Loucy (cell line): ENCODE measurements at regions not wholly inside any gene's neighbourhood (a gene's known extent, or its start where the extent isn't known, plus 50 kb on each side); places are given as distances from the start of the nearest gene placed in this dataset.

Experiments
- H2AFZ ChIP-seq: fragments of 200-600 bp; sonication (generic); 2 replicates; pipeline ENCODE4 v1.6.0; 2016; ENCODE audit warnings: antibody characterized with exemption, mild to moderate bottlenecking, low read length, moderate library complexity
- H3F3A ChIP-seq: fragments of 200-600 bp; 2 replicates; pipeline ENCODE4 v1.6.0; 2016; ENCODE audit warnings: antibody characterized with exemption, low read depth, mild to moderate bottlenecking
- H3K27me3 ChIP-seq: fragments of 200-600 bp; sonication (generic); 2 replicates; pipeline ENCODE4 v1.6.1; 2014; ENCODE audit warnings: low read length, mild to moderate bottlenecking; ENCODE audit not compliant: insufficient read depth, poor library complexity, severe bottlenecking
- H3K36me3 ChIP-seq: fragments of 200-600 bp; sonication (generic); 2 replicates; pipeline ENCODE4 v1.6.1; 2016; ENCODE audit warnings: low read length; ENCODE audit not compliant: insufficient read depth
- H3K4me1 ChIP-seq: fragments of 200-600 bp; sonication (generic); 2 replicates; pipeline ENCODE4 v1.5.1; 2014; ENCODE audit warnings: low read length, mild to moderate bottlenecking; ENCODE audit not compliant: insufficient read depth, poor library complexity, severe bottlenecking
- H3K4me2 ChIP-seq: fragments of 200-600 bp; sonication (generic); 2 replicates; pipeline ENCODE4 v1.6.0; 2014; ENCODE audit warnings: antibody characterized with exemption, low read length, low read depth, mild to moderate bottlenecking; ENCODE audit not compliant: poor library complexity, severe bottlenecking
- H3K4me3 ChIP-seq: fragments of 200-600 bp; sonication (generic); 2 replicates; pipeline ENCODE4 v1.5.1; 2014; ENCODE audit warnings: low read length, mild to moderate bottlenecking, mixed read lengths; ENCODE audit not compliant: poor library complexity, severe bottlenecking
- H3K79me2 ChIP-seq: fragments of 200-600 bp; sonication (generic); 2 replicates; pipeline ENCODE4 v1.6.1; 2014; ENCODE audit warnings: low read length; ENCODE audit not compliant: insufficient read depth
- H3K9ac ChIP-seq: fragments of 200-600 bp; sonication (generic); 2 replicates; pipeline ENCODE4 v1.6.0; 2014; ENCODE audit warnings: mild to moderate bottlenecking, low read depth, low read length, moderate library complexity; ENCODE audit not compliant: poor library complexity, severe bottlenecking
- H3K9me2 ChIP-seq: fragments of 200-600 bp; sonication (generic); replicated peaks from 2 replicates; pipeline ENCODE4 v1.6.1; 2016; ENCODE audit warnings: low read depth, low read length, mixed read lengths
- H3K9me3 ChIP-seq: fragments of 200-600 bp; sonication (generic); 2 replicates; pipeline ENCODE4 v1.6.1; 2014; ENCODE audit warnings: mild to moderate bottlenecking, antibody characterized with exemption, low read length, low read depth; ENCODE audit not compliant: insufficient read depth
- H4K20me1 ChIP-seq: fragments of 200-600 bp; sonication (generic); 2 replicates; pipeline ENCODE4 v1.6.0; 2014; ENCODE audit warnings: antibody characterized with exemption, low read length, mild to moderate bottlenecking; ENCODE audit not compliant: insufficient read depth, poor library complexity, severe bottlenecking
- EZH2phosphoT487 ChIP-seq: fragments of 200-600 bp; IDR thresholded peaks from 2 replicates; pipeline ENCODE4 v1.6.1; 2018; ENCODE audit warnings: antibody characterized with exemption, mild to moderate bottlenecking, moderate library complexity, borderline replicate concordance
- TF ChIP-seq, protein P1 (sequence below): fragments of 200-600 bp; sonication (generic); conservative IDR thresholded peaks from 2 replicates; pipeline ENCODE4 v1.5.1; 2014; ENCODE audit warnings: mild to moderate bottlenecking, antibody characterized with exemption, low read length

DNA sequence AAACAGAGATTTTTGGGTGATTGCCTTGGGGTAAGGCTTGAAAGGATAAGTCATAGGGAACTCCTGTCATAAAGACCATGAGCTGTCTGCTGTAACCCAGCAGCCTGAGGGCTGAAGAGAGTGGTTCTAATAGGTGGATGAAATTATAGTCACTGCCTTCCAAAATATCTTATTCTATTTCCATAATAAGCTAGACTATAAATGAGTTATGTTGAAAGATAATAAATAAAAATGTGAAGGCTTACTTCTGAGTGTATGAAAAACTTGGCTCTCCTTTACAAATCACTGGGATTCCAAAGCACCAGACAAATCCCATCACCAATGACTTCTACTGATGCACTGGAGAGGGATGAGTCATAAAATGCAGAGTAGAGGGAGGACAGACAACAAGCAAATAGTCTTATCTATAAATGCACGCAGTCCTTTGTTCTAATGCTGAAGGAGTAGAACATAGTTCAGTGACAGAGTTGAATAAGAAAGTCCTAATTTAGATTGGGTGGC, 775.0 kb upstream of the LRRC4C start:
- Histone ChIP-seq H3K36me3 (no peaks in the 10 kb centered on the region), H3F3A (no peaks in the 10 kb centered on the region), H3K9me3 (no peaks in the 10 kb centered on the region), H3K9ac (no peak overlapping the region), H3K4me3 (no peak overlapping the region), H4K20me1 (no peaks in the 10 kb centered on the region), H2AFZ (no peak overlapping the region), H3K4me2 (no peak overlapping the region), H3K79me2 (no peaks in the 10 kb centered on the region), H3K9me2 (no peaks in the 10 kb centered on the region), H3K4me1 (no peaks in the 10 kb centered on the region), H3K27me3 (no peaks in the 10 kb centered on the region)
- TF ChIP-seq, protein P1, sequence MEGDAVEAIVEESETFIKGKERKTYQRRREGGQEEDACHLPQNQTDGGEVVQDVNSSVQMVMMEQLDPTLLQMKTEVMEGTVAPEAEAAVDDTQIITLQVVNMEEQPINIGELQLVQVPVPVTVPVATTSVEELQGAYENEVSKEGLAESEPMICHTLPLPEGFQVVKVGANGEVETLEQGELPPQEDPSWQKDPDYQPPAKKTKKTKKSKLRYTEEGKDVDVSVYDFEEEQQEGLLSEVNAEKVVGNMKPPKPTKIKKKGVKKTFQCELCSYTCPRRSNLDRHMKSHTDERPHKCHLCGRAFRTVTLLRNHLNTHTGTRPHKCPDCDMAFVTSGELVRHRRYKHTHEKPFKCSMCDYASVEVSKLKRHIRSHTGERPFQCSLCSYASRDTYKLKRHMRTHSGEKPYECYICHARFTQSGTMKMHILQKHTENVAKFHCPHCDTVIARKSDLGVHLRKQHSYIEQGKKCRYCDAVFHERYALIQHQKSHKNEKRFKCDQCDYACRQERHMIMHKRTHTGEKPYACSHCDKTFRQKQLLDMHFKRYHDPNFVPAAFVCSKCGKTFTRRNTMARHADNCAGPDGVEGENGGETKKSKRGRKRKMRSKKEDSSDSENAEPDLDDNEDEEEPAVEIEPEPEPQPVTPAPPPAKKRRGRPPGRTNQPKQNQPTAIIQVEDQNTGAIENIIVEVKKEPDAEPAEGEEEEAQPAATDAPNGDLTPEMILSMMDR = no peak
- no peak for TF ChIP-seq EZH2phosphoT487

DNA sequence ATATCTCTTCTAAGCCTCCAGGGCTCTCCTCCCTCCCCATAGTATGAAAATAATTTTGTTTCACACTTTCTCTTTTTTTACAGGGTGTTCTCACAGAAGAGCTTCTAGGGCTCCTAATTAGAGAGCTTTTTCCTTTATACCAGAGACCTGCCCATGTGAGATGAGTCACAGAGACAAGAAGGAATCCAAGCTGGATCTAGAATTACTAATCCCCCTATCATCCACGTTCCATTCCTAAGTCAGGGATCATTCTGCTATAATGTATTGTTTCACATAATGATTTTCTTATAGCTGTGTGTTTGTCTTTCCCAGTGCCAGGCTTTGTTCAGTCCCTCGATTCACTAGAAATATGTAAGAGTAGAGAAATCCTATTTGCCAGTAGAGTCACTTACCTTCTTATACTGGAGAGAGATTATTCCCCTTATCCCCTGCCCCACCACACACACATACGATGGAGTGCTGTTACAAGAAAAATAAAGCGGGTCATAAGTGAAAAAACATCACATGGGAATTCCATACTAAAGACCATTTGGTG, 778.3 kb upstream of the LRRC4C start:
- Histone ChIP-seq H3K4me1 (no peaks in the 10 kb centered on the region), H2AFZ (no peak overlapping the region), H3K9me2 (no peaks in the 10 kb centered on the region), H3K36me3 (no peaks in the 10 kb centered on the region), H3K9me3 (no peaks in the 10 kb centered on the region), H3K27me3 (no peaks in the 10 kb centered on the region), H3K9ac (no peak overlapping the region), H3K4me2 (no peak overlapping the region), H4K20me1 (no peaks in the 10 kb centered on the region), H3F3A (no peaks in the 10 kb centered on the region), H3K4me3 (no peak overlapping the region), H3K79me2 (no peaks in the 10 kb centered on the region)
- TF ChIP-seq, protein P1 = no peak
- no peak for TF ChIP-seq EZH2phosphoT487

DNA sequence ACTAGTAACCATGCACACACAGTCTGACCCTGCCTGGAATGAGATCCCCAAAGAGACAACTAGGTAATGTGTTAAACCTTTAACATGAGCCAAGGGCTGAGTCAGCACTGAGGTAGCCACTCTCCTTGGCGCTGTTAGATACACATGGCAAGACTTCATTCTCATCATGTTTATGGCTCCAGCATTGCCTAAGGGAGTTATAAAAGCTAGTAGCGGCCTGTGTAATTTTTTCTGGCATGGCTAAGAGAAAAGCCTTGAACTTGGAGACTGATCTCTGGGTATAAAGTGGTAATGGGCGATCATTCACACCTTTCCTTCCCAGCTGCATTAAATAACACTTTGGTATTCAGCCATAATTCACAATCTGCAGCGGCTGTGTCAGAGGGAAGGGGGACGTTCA, 779.7 kb upstream of the LRRC4C start:
- Histone ChIP-seq H3K9me2 (no peaks in the 10 kb centered on the region), H3K27me3 (no peaks in the 10 kb centered on the region), H3K4me2 (no peak overlapping the region), H3K9ac (no peak overlapping the region), H3K4me3 (no peak overlapping the region), H3K36me3 (no peaks in the 10 kb centered on the region), H3K79me2 (no peaks in the 10 kb centered on the region), H2AFZ (no peak overlapping the region), H3K9me3 (no peaks in the 10 kb centered on the region), H3K4me1 (no peaks in the 10 kb centered on the region), H3F3A (no peaks in the 10 kb centered on the region), H4K20me1 (no peaks in the 10 kb centered on the region)
- TF ChIP-seq, protein P1 = no peak
- no peak for TF ChIP-seq EZH2phosphoT487
